ENCODE measurements at regions not wholly inside any gene's neighbourhood (a gene's known extent, or its start where the extent isn't known, plus 50 kb on each side); places are given as distances from the start of the nearest gene placed in this dataset.
"Not testable (repeated sequence)": the region's sequence is repeated elsewhere in the genome, so short reads cannot be mapped to it uniquely, and the experiment has no call there.

GRCh38 chr4:18103876-18104605 is 82.5 kb upstream of the LCORL start:
- DNase-seq (ENCODE audit: low read depth): no peak
- H3K4me3 ChIP-seq (ENCODE audit: low read length): no peak overlapping the region
- no peak for TF ChIP-seq CTCF (conservative IDR thresholded peaks at IDR 0.05; ENCODE audit: low read length)

- H3K4me3 ChIP-seq (ENCODE audit: low read length): no peak overlapping the region
- no peak for DNase-seq (ENCODE audit: low read depth)
- TF ChIP-seq CTCF (conservative IDR thresholded peaks at IDR 0.05; ENCODE audit: low read length): no peak
Observed at GRCh38 chr4:18100657-18101056, 79.1 kb upstream of the LCORL start.

GRCh38 chr4:18090447-18090846 is 68.9 kb upstream of the LCORL start:
- not testable (repeated sequence) for DNase-seq (ENCODE audit: low read depth); H3K4me3 ChIP-seq (ENCODE audit: low read length)

- no peak overlapping the region for H3K4me3 ChIP-seq (ENCODE audit: low read length)
- TF ChIP-seq CTCF (conservative IDR thresholded peaks at IDR 0.05; ENCODE audit: low read length): no peak
- no peak for DNase-seq (ENCODE audit: low read depth)
Observed at GRCh38 chr4:18082236-18082635, 60.7 kb upstream of the LCORL start.

GRCh38 chr4:18081708-18082107 is 60.2 kb upstream of the LCORL start:
- DNase-seq (ENCODE audit: low read depth): no peak
- no peak for TF ChIP-seq CTCF (conservative IDR thresholded peaks at IDR 0.05; ENCODE audit: low read length)
- no peak overlapping the region for H3K4me3 ChIP-seq (ENCODE audit: low read length)

- no peak for TF ChIP-seq CTCF (conservative IDR thresholded peaks at IDR 0.05; ENCODE audit: low read length)
- no peak overlapping the region for H3K4me3 ChIP-seq (ENCODE audit: low read length)
- no peak for DNase-seq (ENCODE audit: low read depth)
Observed at GRCh38 chr4:18077808-18078207, 56.3 kb upstream of the LCORL start.

GRCh38 chr4:18075823-18076433 is 54.4 kb upstream of the LCORL start:
- no peak for DNase-seq (ENCODE audit: low read depth)
- no peak overlapping the region for H3K4me3 ChIP-seq (ENCODE audit: low read length)
- no peak for TF ChIP-seq CTCF (conservative IDR thresholded peaks at IDR 0.05; ENCODE audit: low read length)
